GM12878 (cell line): ENCODE measurements at regions not wholly inside any gene's neighbourhood (a gene's known extent, or its start where the extent isn't known, plus 50 kb on each side); places are given as distances from the start of the nearest gene placed in this dataset.

Source experiments
- ATAC-seq: fragments of 200-7000 bp; cut with Tn5 transposase; 3 replicates; pipeline ENCODE4 v1.9.1; 2020; ENCODE audit warnings: mild to moderate bottlenecking, moderate library complexity
- BruUV-seq: library from RNA; stranded (reverse); fragments of 400-500 nt; replicated peaks from 2 replicates; lab custom pipeline; 2021; lab: Mats Ljungman, UMichigan
- CTCF ChIA-PET: fragments of 300-600 bp; sonication (Branson Sonifier 250); formaldehyde crosslinking; extraction: SDS; loops from one replicate; lab custom pipeline; 2021; ENCODE audit warnings: inconsistent platforms; lab: Yijun Ruan, JAX
- POLR2A ChIA-PET: fragments of 350-600 bp; formaldehyde crosslinking; extraction: SDS; loops from one replicate; lab custom pipeline; 2021; ENCODE audit warnings: inconsistent platforms; lab: Charles Lee
- RAD21 ChIA-PET: fragments of 300-600 bp; sonication (Branson Sonifier 250); formaldehyde crosslinking; loops from one replicate; lab custom pipeline; 2023; ENCODE audit warnings: antibody characterized with exemption; ENCODE audit not compliant: unreplicated experiment; lab: Charles Lee
- SMC1A ChIA-PET: fragments of 300-600 bp; sonication (Branson Sonifier 250); formaldehyde crosslinking; loops from one replicate; lab custom pipeline; 2023; ENCODE audit not compliant: unreplicated experiment, uncharacterized antibody; lab: Charles Lee
- DNase-seq: peaks from one replicate; pipeline ENCODE4 v3.0.0-alpha.2; 2011; ENCODE audit warnings: low read depth, low spot score
- FAIRE-seq: peaks from 3 replicates; lab custom pipeline; 2011; peaks lifted over from hg19 to GRCh38; lab: Jason Lieb, UNC
- H2AFZ ChIP-seq: 2 replicates; pipeline ENCODE4 v1.6.0; 2011; ENCODE audit warnings: low read depth, low read length, control low read depth; ENCODE audit not compliant: control insufficient read depth
- H3K27ac ChIP-seq: 2 replicates; pipeline ENCODE4 v1.5.1; 2011; ENCODE audit warnings: control low read depth; ENCODE audit not compliant: control insufficient read depth, insufficient read depth
- H3K27me3 ChIP-seq, 2 experiments: replicated peaks in 1 of 2; 2 replicates each; pipeline versions ENCODE4 v1.6.0 to v1.6.1; 2011; ENCODE audit warnings: low read length in 1 of 2; ENCODE audit not compliant: control insufficient read depth in 2 of 2, insufficient read depth in 2 of 2
- H3K36me3 ChIP-seq, 2 experiments: 2 replicates each; pipeline ENCODE4 v1.5.1; 2011; ENCODE audit warnings: low read length in 1 of 2; ENCODE audit not compliant: control insufficient read depth in 2 of 2, insufficient read depth in 2 of 2
- H3K4me1 ChIP-seq: 2 replicates; pipeline ENCODE4 v1.6.1; 2011; ENCODE audit warnings: mild to moderate bottlenecking, low read length, moderate library complexity, mixed read lengths; ENCODE audit not compliant: control insufficient read depth, insufficient read depth
- H3K4me2 ChIP-seq: 2 replicates; pipeline ENCODE4 v1.6.0; 2011; ENCODE audit warnings: control low read depth; ENCODE audit not compliant: control insufficient read depth, insufficient read depth
- H3K4me3 ChIP-seq: fragments of 200-600 bp; sonication (generic); 2 replicates; pipeline ENCODE4 v1.5.1; 2016
- H3K79me2 ChIP-seq: 2 replicates; pipeline ENCODE4 v1.6.0; 2011; ENCODE audit warnings: low read length; ENCODE audit not compliant: control insufficient read depth, insufficient read depth
- H3K9ac ChIP-seq: 2 replicates; pipeline ENCODE4 v1.8.0; 2011; ENCODE audit warnings: low read length, control low read depth, mixed read lengths; ENCODE audit not compliant: control insufficient read depth, insufficient read depth
- H3K9me3 ChIP-seq: replicated peaks from 3 replicates; pipeline ENCODE4 v1.5.1; 2011; ENCODE audit warnings: mild to moderate bottlenecking, low read length; ENCODE audit not compliant: control insufficient read depth, insufficient read depth
- H4K20me1 ChIP-seq: 2 replicates; pipeline ENCODE4 v1.6.0; 2011; ENCODE audit not compliant: control insufficient read depth, insufficient read depth
- ATF7 ChIP-seq: fragments of 450-650 bp; IDR thresholded peaks from 2 replicates; pipeline ENCODE4 v1.6.1; 2016; ENCODE audit warnings: low read depth, mild to moderate bottlenecking
- HDGF ChIP-seq: fragments of 450-650 bp; IDR thresholded peaks from 2 replicates; pipeline ENCODE4 v1.6.1; 2016; ENCODE audit warnings: antibody characterized with exemption
- KLF5 ChIP-seq: fragments of 450-650 bp; IDR thresholded peaks from 2 replicates; pipeline ENCODE4 v1.6.1; 2014; ENCODE audit warnings: mild to moderate bottlenecking; ENCODE audit not compliant: partially characterized antibody
- NFYA ChIP-seq: IDR thresholded peaks from 2 replicates; pipeline ENCODE4 v1.6.1; 2011; ENCODE audit warnings: low read depth, mild to moderate bottlenecking, low read length, improper control_type of control experiment, borderline replicate concordance
- RUNX3 ChIP-seq: IDR thresholded peaks from 2 replicates; pipeline ENCODE4 v1.6.1; 2012; ENCODE audit warnings: low read length, inconsistent platforms
- SREBF2 ChIP-seq: IDR thresholded peaks from 2 replicates; pipeline ENCODE4 v1.6.1; 2012; ENCODE audit warnings: mild to moderate bottlenecking, low read length
- ZBED1 ChIP-seq: IDR thresholded peaks from 2 replicates; pipeline ENCODE4 v1.6.1; 2016; ENCODE audit warnings: borderline replicate concordance
- WGBS: methylation state at CpG from one replicate; pipeline ENCODE4 v1.1.6; 2016; ENCODE audit warnings: low lambda C conversion rate; ENCODE audit not compliant: insufficient replicate concordance, insufficient coverage; ENCODE audit errors: missing lambda C conversion rate; 5-methylcytosine and 5-hydroxymethylcytosine counted together
- in situ Hi-C: fragments of 300-500 bp; cut with MboI; formaldehyde crosslinking; loops from 9 replicates; pipeline ENCODE4 v1.14.3; 2018; ENCODE audit warnings: mixed read lengths
- intact Hi-C: fragments of 100-400 bp; cut with micrococcal nuclease; formaldehyde crosslinking; loops from one replicate; pipeline ENCODE4 v1.14.2; 2022; ENCODE audit not compliant: unreplicated experiment
- TF ChIP-seq, protein P1 (sequence below): fragments of 450-650 bp; formaldehyde crosslinking; IDR thresholded peaks from 2 replicates; pipeline ENCODE4 v1.5.0; 2022; ENCODE audit warnings: mild to moderate bottlenecking, missing genetic modification characterization

DNA sequence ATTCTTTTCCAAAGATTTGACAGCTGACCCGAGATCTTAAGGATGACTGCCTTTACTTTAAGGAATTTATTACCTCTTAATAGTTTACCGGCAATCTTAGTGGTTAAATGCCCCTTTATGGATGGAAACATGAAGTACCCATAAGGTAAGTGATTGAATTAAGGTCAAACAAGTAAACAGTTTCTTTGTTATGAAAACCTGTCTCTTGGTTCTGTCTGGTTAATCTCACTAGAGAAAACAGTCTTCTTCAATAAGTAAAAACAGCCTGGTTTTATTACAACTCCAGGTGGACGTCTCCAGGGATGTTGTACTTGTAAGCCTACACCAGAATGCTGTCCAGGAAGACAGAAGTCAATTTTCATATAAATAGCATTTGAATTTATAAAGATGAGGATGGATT lies 161.8 kb upstream of the MTPN start:
- ATAC-seq (no peak), DNase-seq (no peak), FAIRE-seq (no peak)
- Histone ChIP-seq H3K27me3 (no peaks in the 10 kb centered on the region), H2AFZ (no peak overlapping the region), H3K9ac (no peak overlapping the region), H3K9me3 (no peaks in the 10 kb centered on the region), H3K4me3 (no peak overlapping the region), H3K4me1 (no peaks in the 10 kb centered on the region), H3K36me3 (no peaks in the 10 kb centered on the region), H3K79me2 (no peaks in the 10 kb centered on the region), H3K27ac (no peak overlapping the region), H3K4me2 (no peak overlapping the region), H4K20me1 (no peaks in the 10 kb centered on the region)
- in situ Hi-C loops = no loop called here
- TF ChIP-seq ATF7 = no peak
- no peak for TF ChIP-seq ZBED1
- no peak for TF ChIP-seq SREBF2
- TF ChIP-seq, protein P1, sequence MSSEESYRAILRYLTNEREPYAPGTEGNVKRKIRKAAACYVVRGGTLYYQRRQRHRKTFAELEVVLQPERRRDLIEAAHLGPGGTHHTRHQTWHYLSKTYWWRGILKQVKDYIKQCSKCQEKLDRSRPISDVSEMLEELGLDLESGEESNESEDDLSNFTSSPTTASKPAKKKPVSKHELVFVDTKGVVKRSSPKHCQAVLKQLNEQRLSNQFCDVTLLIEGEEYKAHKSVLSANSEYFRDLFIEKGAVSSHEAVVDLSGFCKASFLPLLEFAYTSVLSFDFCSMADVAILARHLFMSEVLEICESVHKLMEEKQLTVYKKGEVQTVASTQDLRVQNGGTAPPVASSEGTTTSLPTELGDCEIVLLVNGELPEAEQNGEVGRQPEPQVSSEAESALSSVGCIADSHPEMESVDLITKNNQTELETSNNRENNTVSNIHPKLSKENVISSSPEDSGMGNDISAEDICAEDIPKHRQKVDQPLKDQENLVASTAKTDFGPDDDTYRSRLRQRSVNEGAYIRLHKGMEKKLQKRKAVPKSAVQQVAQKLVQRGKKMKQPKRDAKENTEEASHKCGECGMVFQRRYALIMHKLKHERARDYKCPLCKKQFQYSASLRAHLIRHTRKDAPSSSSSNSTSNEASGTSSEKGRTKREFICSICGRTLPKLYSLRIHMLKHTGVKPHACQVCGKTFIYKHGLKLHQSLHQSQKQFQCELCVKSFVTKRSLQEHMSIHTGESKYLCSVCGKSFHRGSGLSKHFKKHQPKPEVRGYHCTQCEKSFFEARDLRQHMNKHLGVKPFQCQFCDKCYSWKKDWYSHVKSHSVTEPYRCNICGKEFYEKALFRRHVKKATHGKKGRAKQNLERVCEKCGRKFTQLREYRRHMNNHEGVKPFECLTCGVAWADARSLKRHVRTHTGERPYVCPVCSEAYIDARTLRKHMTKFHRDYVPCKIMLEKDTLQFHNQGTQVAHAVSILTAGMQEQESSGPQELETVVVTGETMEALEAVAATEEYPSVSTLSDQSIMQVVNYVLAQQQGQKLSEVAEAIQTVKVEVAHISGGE (CRISPR knock-in tag) = no peak
- no peak for TF ChIP-seq RUNX3
- no peak for TF ChIP-seq HDGF
- no peak for TF ChIP-seq NFYA
- TF ChIP-seq KLF5 = no peak
- ChIA-PET RAD21 (interaction anchor here (1.6 kb wide), 1 partner anchor 27 kb away, joined by 3 read pairs; no protein-coding TSS in a partner anchor), CTCF (no interaction called here), SMC1A (no interaction called here), POLR2A (no interaction called here)
- WGBS = 23% methylated on average over 3 of the region's 3 CpGs
- intact Hi-C loops = no loop called here
- BruUV-seq = no TSS peak
